Activated CD4-positive, alpha-beta T cell treated with anti-CD3 and anti-CD28 coated beads for 36 hours (primary cell): ENCODE measurements at regions not wholly inside any gene's neighbourhood (a gene's known extent, or its start where the extent isn't known, plus 50 kb on each side); places are given as distances from the start of the nearest gene placed in this dataset.

Experiments
- ATAC-seq: fragments of 200-7000 bp; cut with Tn5 transposase; one replicate; pipeline ENCODE4 v1.10.0; 2021; ENCODE audit warnings: mild to moderate bottlenecking, moderate library complexity
- CTCF ChIA-PET: fragments of 350-600 bp; sonication (Branson Sonifier 250); formaldehyde crosslinking; loops from one replicate; lab custom pipeline; 2021; ENCODE audit warnings: antibody characterized with exemption; lab: Charles Lee
- POLR2A ChIA-PET: fragments of 350-600 bp; sonication (Branson Sonifier 250); formaldehyde crosslinking; loops from one replicate; lab custom pipeline; 2021; ENCODE audit warnings: antibody characterized with exemption, inconsistent platforms; lab: Charles Lee
- DNase-seq: peaks from one replicate; pipeline ENCODE4 v3.0.0-alpha.2; 2020
- H3K27ac Mint-ChIP-seq: one replicate; pipeline ENCODE4 v1.8.0; 2021; ENCODE audit warnings: mixed read lengths
- H3K27me3 Mint-ChIP-seq: one replicate; pipeline ENCODE4 v1.8.0; 2021; ENCODE audit warnings: mixed read lengths
- H3K36me3 Mint-ChIP-seq: one replicate; pipeline ENCODE4 v1.8.0; 2021; ENCODE audit warnings: low read depth, mixed read lengths
- H3K4me1 Mint-ChIP-seq: one replicate; pipeline ENCODE4 v1.8.0; 2021; ENCODE audit warnings: mixed read lengths
- H3K4me3 Mint-ChIP-seq: one replicate; pipeline ENCODE4 v1.8.0; 2021; ENCODE audit warnings: mild to moderate bottlenecking, moderate library complexity, mixed read lengths
- H3K9me3 Mint-ChIP-seq: one replicate; pipeline ENCODE4 v1.8.0; 2021; ENCODE audit warnings: low read depth, mixed read lengths
- intact Hi-C, 2 experiments: fragments of 100-400 bp; cut with DNase I in 1 of 2; cut with micrococcal nuclease in 1 of 2; formaldehyde crosslinking; loops; one replicate each; pipeline versions ENCODE4 v1.14.2 to v1.15.1; 2022 to 2024; cut with DNase I, micrococcal nuclease

DNA sequence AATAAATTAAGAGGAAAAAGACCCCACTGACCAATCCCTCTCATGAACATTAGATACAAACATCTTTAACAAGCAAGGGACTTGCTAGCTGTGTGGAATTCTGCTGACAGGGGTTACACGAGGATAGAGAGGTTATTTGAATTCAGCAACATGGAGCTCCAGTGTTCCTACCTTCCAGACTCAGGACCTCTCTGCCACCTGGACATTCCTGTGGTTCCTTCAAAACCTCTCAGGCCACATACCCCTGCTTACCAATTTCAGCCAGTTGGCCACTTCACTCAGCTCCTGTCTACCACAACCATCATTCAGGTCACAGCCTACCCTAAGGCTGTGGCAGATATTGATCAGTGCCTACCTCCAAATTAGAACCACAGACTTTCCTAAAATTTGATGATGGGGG, 147.5 kb downstream of the RRAGC start:
- no peak overlapping the region for H3K27ac Mint-ChIP-seq
- ChIA-PET CTCF (no interaction called here), POLR2A (no interaction called here)
- no peaks in the 10 kb centered on the region for H3K9me3 Mint-ChIP-seq
- DNase-seq, result no peak
- ATAC-seq, result no peak
- no peaks in the 10 kb centered on the region for H3K4me1 Mint-ChIP-seq
- H3K36me3 Mint-ChIP-seq, result no peaks in the 10 kb centered on the region
- intact Hi-C loops, result no loop called here
- H3K27me3 Mint-ChIP-seq, result peaks cover 8% of the 10 kb centered on the region
- H3K4me3 Mint-ChIP-seq, result no peak overlapping the region

DNA sequence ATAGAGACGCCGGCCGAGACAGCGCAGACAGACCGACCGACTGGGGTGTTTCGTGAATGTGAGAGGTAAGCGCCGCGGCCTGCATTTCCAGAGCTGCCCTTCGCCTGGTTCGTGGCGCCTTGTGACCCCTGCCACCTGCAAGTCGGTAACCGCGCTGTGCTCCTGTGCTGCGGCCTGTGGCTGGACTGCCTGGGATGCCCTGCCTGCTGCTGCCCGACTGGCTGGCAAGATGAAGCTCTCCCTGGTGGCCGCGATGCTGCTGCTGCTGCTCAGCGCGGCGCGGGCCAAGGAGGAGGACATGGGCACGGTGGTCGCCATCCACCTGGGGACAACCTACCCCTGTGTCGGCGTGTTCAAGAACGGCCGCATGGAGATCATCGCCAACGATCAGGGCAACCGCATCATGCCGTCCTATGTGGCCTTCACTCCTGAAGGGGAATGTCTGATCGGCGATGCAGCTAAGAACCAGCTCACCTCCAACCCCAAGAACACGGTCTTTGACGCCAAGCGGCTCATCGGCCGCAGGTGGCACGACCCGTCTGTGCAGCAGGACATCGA, 150.8 kb downstream of the RRAGC start:
- no peak overlapping the region for H3K4me3 Mint-ChIP-seq
- no peak for ATAC-seq
- peaks cover 6% of the 10 kb centered on the region for H3K9me3 Mint-ChIP-seq
- ChIA-PET CTCF (no interaction called here), POLR2A (no interaction called here)
- no peaks in the 10 kb centered on the region for H3K36me3 Mint-ChIP-seq
- H3K27ac Mint-ChIP-seq, result no peak overlapping the region
- no peak for DNase-seq
- intact Hi-C loops, result no loop called here
- H3K27me3 Mint-ChIP-seq, result peaks cover 25% of the 10 kb centered on the region
- no peaks in the 10 kb centered on the region for H3K4me1 Mint-ChIP-seq

DNA sequence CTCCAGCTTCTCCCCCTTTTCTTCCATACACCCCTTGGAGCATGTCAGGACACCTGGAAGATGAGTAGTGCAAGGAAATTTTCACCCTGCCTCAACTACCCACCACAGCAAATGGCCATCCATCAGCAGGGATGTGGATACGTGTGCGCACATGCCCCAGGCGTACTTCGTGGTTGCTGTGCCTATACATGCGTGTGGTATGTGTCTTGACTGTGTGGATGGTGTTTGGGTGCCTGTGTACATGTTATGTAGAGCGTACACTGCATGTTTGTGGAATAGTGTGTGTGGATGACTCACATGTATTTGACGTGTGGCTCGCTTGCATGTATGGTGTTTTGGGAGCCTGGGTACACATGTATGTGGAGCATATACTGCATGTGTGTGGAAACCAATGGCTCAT, 158.5 kb downstream of the RRAGC start:
- Mint-ChIP-seq H3K9me3 (peaks cover 2% of the 10 kb centered on the region), H3K27ac (no peak overlapping the region), H3K27me3 (peaks cover 28% of the 10 kb centered on the region), H3K4me1 (no peaks in the 10 kb centered on the region), H3K4me3 (no peak overlapping the region), H3K36me3 (no peaks in the 10 kb centered on the region)
- ATAC-seq, result no peak
- intact Hi-C loops, result no loop called here
- POLR2A ChIA-PET, result no interaction called here
- CTCF ChIA-PET, result no interaction called here
- DNase-seq, result no peak

DNA sequence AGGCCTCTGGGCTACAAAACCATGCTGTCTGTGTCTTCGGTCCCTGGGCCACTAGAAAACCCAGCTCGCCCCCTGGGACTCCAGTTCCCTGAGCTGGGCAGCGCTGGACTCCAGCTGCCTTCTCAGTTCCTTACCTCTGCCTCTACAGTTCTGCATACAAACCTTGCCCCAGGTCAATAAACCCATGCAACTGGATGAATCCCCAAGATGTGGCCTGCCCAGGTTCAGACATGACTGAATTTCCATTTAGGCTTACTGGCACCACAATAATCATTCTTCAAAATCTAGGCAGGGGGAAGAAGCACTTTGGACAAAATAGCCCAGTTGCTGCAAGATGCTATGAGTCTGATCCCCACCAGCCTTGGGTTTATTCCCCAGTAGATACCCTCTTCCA, 159.5 kb downstream of the RRAGC start:
- no peak for ATAC-seq
- Mint-ChIP-seq H3K4me3 (no peak overlapping the region), H3K27me3 (peaks cover 25% of the 10 kb centered on the region), H3K4me1 (no peaks in the 10 kb centered on the region), H3K9me3 (no peaks in the 10 kb centered on the region), H3K27ac (no peak overlapping the region), H3K36me3 (no peaks in the 10 kb centered on the region)
- intact Hi-C loops, result no loop called here
- no peak for DNase-seq
- ChIA-PET POLR2A (no interaction called here), CTCF (no interaction called here)

DNA sequence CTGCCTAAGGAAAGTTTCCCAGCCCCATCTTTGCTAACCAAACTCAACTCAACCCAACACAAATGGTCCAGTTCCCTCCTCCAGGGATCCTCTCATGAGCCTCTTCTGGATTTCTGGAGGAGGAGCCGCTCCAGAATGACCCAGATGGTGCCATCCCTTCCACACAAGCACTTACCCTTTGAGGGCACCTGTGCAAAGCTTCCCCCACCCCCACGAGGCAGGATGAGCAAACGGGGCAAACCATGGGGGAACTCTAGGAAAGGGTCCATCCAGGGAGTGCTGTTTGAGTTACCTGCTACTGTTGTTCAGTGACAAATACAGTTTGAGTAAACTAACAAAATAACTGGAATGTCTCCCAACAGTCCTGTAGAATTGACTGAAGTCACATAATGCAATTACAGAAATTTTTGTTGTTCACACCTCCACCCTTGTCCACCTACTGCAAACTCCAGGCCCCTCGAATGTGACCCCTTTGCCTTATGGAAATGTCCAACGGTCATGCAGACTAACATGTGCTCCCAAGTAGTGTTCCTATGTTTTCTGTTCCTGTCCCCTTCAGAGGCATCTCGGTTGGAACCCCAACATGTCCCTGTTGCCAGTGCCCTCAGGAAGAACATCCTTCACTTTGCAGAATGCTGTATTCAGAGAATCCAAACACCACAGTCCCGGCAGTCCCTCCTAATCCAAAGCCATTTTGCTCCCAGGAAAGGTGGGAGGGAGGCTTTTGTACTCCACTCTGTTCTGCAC, 160.1 kb downstream of the RRAGC start:
- DNase-seq, result no peak
- Mint-ChIP-seq H3K4me3 (no peak overlapping the region), H3K36me3 (no peaks in the 10 kb centered on the region), H3K9me3 (no peaks in the 10 kb centered on the region), H3K27ac (no peak overlapping the region), H3K4me1 (no peaks in the 10 kb centered on the region), H3K27me3 (peaks cover 22% of the 10 kb centered on the region)
- ChIA-PET CTCF (no interaction called here), POLR2A (no interaction called here)
- intact Hi-C loops, result no loop called here
- no peak for ATAC-seq

DNA sequence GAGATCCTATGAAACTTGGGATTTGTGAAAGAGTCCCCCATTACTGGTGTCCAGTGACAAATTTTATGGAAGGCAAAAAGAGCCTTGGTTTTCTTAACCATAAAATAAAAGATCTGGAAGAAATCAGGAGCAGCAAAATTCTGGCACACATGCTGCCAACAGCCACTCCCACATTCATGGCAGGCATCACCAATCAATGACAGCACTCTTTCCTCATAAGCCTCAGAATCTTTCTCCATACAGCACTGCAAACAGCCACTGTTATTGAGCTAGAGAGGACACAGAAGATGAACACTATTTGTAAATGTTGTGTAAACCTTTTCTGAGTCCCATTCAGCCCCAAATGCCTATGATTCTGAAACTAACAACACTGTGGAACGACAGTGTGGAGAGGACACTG, 162.2 kb downstream of the RRAGC start:
- Mint-ChIP-seq H3K36me3 (no peaks in the 10 kb centered on the region), H3K4me3 (no peak overlapping the region), H3K27me3 (peaks cover 13% of the 10 kb centered on the region), H3K9me3 (no peaks in the 10 kb centered on the region), H3K27ac (no peak overlapping the region), H3K4me1 (no peaks in the 10 kb centered on the region)
- DNase-seq (no peak), ATAC-seq (no peak)
- POLR2A ChIA-PET, result no interaction called here
- CTCF ChIA-PET, result interaction anchor here (0.7 kb wide), 1 partner anchor 10 kb away, joined by 3 read pairs; no protein-coding TSS in a partner anchor
- intact Hi-C loops, result no loop called here

DNA sequence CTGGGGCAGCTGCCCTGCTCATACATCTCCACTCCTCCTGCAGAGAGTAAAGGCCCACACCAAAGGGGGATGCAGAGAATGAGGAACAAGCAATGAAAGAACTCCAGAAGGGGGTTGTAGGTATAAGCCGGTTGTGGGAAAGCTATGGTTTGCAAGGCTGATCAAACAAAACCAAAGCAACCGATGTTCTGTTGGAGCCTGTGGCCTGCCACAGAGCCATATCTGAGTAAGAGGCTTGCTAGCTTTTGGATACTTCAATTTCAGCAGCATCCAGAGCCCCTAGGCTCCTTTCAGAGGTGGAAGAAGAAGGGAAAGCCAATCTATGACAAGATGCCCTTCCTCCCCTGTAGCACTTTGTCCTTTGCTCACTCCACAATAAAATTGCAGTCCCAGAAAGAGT, 163.2 kb downstream of the RRAGC start:
- POLR2A ChIA-PET, result no interaction called here
- intact Hi-C loops, result no loop called here
- CTCF ChIA-PET, result interaction anchor here (0.6 kb wide), 1 partner anchor 1209 kb away, joined by 4 read pairs; no protein-coding TSS in a partner anchor
- no peaks in the 10 kb centered on the region for H3K36me3 Mint-ChIP-seq
- no peak for ATAC-seq
- H3K27ac Mint-ChIP-seq, result no peak overlapping the region
- DNase-seq, result no peak
- H3K4me3 Mint-ChIP-seq, result no peak overlapping the region
- peaks cover 10% of the 10 kb centered on the region for H3K27me3 Mint-ChIP-seq
- no peaks in the 10 kb centered on the region for H3K4me1 Mint-ChIP-seq
- no peaks in the 10 kb centered on the region for H3K9me3 Mint-ChIP-seq

DNA sequence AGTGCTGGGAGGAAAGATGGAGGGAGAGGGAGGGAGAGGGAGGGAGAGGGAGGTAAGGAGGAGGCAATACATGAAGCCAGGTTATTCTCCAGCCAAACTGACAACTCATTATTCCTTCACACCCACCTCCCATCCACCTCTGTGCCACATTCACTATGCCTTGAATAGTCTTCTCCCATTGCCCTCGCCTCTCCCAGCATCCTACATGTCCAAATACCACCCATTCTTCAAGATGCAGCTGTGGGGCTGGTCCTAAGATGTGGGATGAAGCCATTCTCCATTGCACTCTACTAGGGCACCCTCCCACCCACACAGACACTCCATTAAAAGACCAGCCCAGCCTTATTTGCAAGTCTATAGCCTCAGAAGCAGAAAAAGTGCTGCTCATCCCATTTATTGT, 165.8 kb downstream of the RRAGC start:
- CTCF ChIA-PET, result no interaction called here
- no peak for DNase-seq
- Mint-ChIP-seq H3K27me3 (peaks cover 11% of the 10 kb centered on the region), H3K4me3 (no peak overlapping the region), H3K4me1 (no peaks in the 10 kb centered on the region), H3K9me3 (no peaks in the 10 kb centered on the region), H3K36me3 (no peaks in the 10 kb centered on the region), H3K27ac (no peak overlapping the region)
- no peak for ATAC-seq
- POLR2A ChIA-PET, result no interaction called here
- intact Hi-C loops, result no loop called here

DNA sequence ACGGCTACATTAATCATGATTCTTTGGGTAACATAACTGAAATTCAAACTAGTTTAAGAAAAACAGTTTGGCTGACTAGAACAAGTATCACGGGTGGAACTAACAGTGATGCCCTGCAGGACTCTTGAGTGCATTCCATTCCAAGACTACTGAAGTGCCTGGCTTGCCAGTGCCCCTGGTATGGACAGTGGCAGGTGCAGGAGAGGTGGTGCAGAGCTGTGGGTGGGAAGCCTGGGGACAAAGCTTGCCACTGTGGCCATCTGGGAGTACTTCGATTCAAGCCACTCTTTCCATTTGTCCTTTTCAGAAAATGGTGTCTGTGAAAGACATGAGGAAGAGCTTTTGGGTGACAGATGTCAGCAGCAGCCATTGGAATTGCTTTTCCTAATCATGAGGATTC, 166.5 kb downstream of the RRAGC start:
- POLR2A ChIA-PET, result no interaction called here
- ATAC-seq (no peak), DNase-seq (no peak)
- Mint-ChIP-seq H3K4me3 (no peak overlapping the region), H3K4me1 (no peaks in the 10 kb centered on the region), H3K27me3 (peaks cover 12% of the 10 kb centered on the region), H3K36me3 (no peaks in the 10 kb centered on the region), H3K27ac (no peak overlapping the region), H3K9me3 (no peaks in the 10 kb centered on the region)
- intact Hi-C loops, result no loop called here
- CTCF ChIA-PET, result no interaction called here

DNA sequence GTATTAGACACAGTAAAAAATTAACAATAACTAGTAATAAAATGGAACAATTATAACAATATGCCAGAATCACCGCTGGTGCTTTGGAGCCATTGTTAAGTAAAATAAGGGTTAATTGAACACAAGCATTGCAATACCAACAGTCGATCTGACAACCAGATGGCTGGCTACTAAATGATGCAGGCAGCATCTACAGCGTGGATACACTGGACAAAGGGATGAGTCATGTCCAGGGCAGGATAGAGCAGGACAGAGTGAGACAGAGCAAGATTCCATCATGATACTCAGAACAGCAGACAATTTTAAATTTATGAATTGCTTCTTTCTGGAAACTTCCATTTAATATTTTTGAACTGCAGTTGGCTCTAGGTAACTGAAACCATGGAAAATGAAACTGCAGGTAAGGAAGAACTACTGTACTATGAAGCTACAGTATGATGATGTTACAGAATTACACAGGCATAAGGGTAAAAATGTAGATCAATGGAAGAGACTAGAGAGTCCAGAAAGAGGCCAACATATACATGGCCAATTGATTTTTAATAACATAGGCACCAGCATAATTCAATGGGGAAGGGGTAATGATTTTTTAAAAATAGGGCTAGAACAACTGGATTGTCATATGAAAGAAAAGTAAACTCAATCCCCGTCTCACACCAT, 168.7 kb downstream of the RRAGC start:
- DNase-seq (no peak), ATAC-seq (no peak)
- Mint-ChIP-seq H3K36me3 (no peaks in the 10 kb centered on the region), H3K9me3 (no peaks in the 10 kb centered on the region), H3K4me1 (no peaks in the 10 kb centered on the region), H3K4me3 (no peak overlapping the region), H3K27ac (no peak overlapping the region), H3K27me3 (peaks cover 24% of the 10 kb centered on the region)
- ChIA-PET CTCF (no interaction called here), POLR2A (no interaction called here)
- intact Hi-C loops, result no loop called here

DNA sequence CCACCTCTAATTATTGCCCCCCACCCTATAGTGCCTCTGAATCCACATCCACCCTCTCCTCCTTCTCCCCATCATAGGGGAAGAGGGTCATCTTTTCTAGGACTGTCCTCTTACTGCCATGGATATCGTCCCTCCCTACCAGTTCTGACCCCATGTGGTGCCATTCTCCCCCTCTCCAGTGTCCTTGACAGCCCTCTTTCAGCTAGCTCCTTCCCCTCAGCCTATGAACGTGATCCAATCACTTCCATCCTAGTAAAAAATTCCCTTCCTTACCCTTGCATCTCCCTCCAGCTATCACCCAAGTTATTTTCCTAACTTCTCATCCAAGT, 172.7 kb downstream of the RRAGC start:
- POLR2A ChIA-PET, result no interaction called here
- H3K4me3 Mint-ChIP-seq, result no peak overlapping the region
- no peaks in the 10 kb centered on the region for H3K36me3 Mint-ChIP-seq
- H3K4me1 Mint-ChIP-seq, result no peaks in the 10 kb centered on the region
- H3K9me3 Mint-ChIP-seq, result no peaks in the 10 kb centered on the region
- CTCF ChIA-PET, result no interaction called here
- DNase-seq (no peak), ATAC-seq (no peak)
- intact Hi-C loops, result no loop called here
- no peak overlapping the region for H3K27ac Mint-ChIP-seq
- peaks cover 26% of the 10 kb centered on the region for H3K27me3 Mint-ChIP-seq

DNA sequence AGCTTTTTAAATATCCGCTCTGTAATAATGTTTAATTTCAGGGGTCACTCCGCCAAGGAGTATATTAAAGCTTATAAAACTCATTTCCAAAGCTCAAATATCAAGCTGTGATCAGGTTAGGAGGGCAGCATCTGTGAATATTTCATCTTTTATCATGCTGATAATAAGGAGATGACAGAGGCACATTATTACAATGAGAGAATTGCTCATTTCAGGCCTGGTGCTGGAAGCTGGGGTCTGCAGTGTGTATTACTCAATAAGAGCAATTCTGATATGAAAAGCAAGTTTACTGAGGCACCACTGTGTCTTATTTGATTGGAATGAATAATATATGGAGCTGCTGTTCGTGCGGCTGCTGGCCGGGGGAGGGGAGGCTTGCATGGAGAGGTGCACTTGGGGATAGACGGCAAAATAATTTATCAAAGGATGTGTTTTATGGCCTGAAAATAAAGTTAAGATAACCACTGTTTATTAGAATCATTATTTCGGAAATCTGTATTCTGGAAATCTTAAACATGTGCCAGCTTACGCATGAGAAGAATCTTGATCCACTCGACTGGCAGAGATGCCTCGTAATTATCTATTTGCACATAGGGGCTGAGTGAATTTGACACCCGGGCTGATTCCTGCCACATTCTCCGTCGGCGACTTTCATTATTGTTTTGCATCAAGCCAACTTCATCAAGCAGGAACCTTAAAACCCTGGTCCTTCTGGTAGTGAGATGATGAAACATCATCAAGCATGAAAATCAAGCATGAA, 173.2 kb downstream of the RRAGC start:
- ChIA-PET CTCF (no interaction called here), POLR2A (no interaction called here)
- ATAC-seq, result no peak
- Mint-ChIP-seq H3K27ac (no peak overlapping the region), H3K27me3 (peaks cover 29% of the 10 kb centered on the region), H3K4me3 (no peak overlapping the region), H3K36me3 (no peaks in the 10 kb centered on the region), H3K4me1 (no peaks in the 10 kb centered on the region), H3K9me3 (no peaks in the 10 kb centered on the region)
- intact Hi-C loops, result no loop called here
- no peak for DNase-seq
